HG03108 (cell line): ENCODE measurements at regions not wholly inside any gene's neighbourhood (a gene's known extent, or its start where the extent isn't known, plus 50 kb on each side); places are given as distances from the start of the nearest gene placed in this dataset.

Source experiments
- ATAC-seq: cut with Tn5 transposase; IDR thresholded peaks from one replicate; pipeline ENCODE4 v1.9.1; 2021; ENCODE audit warnings: moderate library complexity; ENCODE audit not compliant: unreplicated experiment

DNA sequence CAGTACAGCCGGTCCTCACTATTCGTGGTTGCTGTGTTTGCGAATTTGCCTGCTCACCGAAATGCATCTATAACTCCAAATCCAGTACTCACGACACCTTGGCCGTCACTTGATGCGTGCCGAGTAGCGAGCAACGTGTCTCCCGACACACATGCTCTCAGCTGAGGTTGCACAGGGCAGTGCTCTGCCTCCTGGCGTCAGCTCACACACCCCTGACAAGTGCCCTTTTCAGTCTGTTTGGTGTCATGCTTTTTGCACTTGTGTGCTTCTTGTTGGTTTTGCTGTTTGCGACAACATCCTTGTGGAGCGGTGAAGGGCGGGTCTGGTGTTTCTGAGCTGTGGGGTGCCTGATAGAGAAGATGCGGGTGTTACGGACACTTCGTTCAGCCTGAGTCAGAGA lies 110.4 kb upstream of the RFLNA start:
- ATAC-seq: no peak

DNA sequence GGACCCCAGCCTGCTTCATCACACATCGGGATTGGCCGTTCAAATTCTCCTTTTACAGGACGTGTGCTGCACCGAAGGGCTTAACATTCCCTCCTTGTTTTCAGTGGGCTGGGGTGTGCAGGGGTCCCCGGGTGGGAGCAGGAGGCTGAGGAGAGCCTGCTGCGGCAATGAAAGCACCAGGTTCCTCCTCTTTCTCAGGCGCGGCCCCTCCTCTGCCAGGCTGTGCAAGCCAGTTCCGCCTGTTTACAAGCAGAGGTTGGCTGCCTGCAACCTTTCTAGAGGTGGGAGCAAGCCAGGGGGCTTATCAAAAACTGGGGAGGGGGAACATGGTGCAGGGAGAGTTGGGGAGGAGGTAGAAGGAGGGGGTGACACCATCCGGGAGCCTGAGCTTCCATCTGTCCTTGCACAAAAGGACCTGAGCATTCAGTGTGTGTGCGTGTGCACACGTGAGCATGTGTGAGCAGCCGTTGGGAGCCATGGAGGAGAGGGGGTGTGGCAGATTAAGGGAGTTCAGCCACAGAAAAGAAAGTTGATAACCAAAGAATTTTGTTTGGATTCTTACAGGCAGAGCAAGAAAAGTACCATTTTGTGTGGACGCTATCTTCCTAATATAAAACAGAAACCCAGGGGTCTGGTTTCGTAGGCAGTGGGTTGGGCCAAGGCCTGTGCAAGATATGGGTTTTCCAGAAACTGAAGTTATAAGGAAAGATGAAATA lies 108.8 kb upstream of the RFLNA start:
- no peak for ATAC-seq

DNA sequence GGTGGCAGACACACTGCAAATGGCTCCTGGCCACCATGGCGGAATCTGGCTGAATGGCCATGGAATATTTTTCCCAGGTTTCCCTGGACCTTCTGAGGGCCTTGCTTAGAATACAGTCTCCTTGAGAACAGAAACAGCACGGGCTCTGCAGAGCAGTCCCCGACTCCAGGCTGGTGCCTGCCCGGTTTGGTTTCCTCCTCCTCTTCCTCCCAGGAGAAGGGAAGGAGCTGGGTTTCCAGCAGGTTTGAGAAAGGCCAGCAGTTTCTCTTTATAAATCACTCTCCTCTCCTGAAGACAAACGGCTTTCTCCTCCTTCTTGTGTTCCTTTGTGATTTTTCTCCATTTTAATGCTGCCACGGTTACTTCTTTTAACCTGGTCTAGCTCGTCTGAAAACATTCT lies 106.8 kb upstream of the RFLNA start:
- ATAC-seq: no peak

DNA sequence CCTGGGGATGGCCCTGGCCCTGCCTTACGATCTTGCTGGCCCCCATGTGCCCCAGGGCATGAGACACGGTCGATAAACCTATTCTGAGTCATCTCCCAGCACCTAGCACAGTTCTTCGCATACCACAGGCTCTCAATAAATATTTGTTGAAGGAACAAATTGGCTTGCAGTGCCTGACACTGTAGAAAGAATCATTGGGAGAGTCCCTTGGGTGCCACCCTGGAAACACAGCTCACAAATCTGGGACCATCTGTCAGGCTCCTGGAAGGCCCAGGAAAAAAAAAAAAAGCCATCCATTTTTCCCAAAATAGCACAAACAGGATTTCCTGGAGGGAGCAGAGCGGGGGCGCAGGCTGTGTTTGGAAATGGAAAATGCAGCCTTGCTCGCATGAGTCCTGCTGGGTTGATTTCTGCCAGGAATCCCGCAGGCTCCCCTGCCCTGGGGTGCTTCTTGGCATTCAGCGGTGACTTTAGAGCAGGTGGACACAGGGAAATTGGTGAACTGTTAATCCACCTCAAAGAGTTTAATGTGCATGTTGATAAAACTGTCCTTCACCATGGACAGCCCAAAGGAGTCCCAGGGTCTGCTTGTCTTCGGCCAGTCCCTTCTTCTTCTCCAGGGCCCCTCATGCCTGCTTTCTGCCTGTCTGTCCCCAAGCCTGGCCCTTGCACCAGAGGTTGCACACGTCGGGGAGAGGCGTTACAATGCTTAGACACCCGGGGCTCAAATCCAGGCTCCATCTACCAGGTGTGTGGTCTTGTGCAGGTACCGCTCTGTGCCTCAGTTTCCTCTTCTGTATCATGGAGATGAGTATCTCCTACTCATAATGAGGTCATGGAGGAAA lies 106.1 kb upstream of the RFLNA start:
- ATAC-seq: no peak

DNA sequence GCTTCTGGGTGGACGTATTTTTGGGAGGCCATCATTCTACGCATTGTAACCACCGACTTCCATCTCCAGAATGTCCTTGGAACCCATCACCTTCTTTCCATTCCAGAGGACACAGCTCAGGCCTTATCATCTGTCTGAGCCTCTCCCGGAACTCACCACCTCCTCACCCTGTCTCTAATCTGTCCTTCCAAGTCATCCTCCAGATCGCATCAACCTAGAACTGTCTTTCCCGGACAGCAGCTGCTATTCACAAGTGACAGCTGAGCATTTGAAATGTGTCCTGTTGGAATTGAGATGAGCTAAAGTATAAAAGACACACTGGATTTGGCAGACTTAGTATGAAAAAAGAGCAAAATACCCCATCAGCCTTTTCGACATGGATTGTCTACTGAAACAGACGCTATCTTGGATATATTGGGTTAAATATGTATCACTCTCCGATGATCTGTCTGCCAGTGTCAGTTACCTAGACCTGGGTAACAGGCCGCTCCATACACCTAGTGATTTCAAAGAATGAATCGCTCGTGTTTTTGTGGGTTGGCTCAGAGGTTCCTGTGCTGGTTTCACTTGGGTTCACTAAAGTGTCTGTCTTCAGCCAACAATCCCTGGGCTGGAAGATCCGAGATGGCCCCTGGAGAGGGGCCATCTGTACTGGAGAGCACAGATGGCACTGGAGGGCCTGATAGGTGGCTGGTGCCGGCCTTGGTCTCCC lies 104.4 kb upstream of the RFLNA start:
- ATAC-seq: no peak

DNA sequence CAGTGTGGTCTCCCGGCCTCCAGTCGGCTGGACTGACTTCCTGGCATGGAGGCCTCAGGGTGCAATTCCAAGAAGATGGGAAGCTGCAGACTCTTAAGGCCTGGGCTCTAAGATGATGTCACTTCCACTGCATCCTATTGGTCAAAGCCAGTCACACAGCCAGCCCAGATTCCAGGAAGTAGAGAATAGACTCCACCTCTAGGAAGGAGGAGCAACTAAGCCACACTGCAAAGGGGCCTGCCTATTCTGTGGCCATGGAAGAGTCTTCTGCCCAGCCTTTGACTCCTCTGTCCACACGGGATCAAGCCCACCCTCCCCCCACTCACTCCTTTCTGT lies 103.9 kb upstream of the RFLNA start:
- no peak for ATAC-seq

DNA sequence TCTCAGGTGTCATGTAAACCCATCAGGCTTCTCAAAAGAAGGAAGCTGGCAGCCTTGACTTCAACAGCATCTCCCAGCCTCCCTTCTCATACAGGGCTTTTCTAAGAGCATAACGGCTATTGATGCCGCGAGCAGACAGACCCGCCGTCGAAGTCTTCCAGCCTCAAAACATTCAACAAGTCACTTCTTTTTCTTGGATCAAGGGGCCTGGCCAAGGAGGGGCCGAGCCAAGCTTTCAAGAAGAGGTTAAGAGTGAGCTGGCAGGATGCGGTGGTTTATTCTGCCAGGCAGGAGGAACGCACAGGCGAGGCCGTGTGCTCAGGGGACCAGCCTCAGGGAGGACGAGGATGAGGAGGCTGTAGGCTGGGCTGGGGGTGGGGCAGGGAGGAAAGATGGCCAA lies 102.9 kb upstream of the RFLNA start:
- no peak for ATAC-seq

DNA sequence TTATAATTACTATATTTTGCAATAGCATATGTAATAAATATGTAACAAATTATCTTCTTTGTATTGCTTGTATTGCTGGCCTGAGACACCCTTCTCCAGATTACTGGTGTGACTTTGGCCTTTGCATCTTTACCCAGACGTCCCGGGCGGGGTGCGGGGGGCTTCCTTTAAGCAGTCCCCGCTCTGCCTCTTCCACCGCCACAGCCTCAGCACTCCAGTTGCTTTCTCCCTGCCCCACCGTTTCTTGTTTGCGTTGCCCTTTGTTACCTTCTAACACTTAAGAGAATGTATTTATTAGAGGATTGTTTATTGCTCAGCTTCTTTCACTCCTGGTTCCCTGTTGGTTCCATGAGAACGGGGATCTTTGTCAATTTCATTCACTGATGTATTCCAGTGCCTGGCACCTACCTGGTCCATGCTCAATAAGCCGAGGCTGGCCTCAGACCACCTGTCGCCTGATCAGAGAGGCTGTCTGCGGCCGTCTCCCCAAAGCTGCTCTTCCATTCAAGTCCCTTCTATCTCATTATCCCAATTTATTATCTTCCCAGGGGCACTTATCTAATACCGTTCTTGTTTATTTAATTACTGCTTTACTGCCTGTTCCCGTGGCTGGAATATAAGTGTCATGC lies 100.5 kb upstream of the RFLNA start:
- ATAC-seq: no peak

DNA sequence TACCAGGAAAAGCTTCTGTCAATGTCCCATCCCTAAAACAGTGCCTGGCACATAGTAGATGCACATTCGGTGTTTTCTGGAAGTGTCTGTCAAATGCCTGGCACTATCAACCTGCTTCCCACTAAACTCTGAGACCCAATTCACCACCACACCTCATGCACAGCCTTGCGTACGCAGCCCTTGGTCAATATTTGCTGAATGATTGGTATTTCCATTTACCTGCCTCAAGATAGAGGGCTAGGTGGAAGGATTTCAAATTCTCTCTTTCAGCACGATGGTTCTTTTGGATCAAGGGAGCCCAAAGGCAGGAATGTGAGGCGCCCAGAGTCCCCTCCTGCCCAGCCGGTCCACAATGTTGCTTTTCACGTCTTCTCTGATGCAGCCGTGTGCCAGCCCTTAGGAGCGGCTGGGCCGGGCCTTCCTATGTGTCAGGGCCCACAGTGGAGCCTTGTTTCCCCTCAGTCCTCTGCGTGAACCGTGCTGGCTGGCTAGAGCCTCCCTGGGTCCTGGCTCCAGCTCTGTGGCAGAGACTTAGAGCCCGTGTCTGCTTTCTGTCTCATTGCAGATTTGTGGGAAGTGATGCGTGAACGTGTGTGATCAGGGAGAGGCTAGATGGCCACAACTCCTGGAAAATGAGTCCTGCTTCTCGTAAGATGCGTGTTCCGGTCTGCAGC lies 99.9 kb upstream of the RFLNA start:
- no peak for ATAC-seq

DNA sequence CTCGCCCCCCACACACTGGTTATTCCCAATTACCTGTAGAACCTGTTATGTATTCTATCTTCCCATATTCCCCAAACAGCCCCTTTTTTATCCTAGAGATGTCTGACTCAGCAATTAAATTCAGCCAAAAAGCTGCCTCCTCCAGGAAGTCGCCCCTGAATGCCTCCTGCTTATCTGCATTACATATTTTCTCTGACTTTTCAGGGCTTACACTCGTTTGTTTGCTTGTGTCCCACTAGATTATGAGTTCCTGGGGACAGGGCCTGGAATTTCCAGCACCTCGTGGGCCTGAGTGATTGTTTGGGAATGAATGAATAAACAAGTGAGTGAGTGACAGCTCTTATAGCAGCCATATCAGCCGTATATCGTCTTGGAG lies 99.3 kb upstream of the RFLNA start:
- no peak for ATAC-seq

DNA sequence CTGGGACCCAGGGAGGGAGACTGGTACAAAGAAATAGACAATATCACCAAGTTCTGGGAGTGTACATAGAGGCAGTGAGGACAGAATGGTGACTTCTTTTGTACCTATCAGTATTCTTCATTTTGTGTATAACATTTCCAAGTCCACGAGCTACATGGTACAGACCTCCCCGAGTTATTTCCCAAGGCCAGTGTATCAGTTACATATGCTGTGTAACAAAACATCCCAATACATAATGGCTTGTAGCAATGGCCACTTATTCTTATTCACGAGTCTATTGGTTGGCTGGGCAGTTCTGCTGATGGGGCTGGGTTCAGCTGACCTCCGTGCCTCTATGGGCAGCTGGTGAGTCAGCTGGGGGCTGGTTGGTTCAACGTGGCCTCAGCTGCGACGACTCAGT lies 98.7 kb upstream of the RFLNA start:
- no peak for ATAC-seq

DNA sequence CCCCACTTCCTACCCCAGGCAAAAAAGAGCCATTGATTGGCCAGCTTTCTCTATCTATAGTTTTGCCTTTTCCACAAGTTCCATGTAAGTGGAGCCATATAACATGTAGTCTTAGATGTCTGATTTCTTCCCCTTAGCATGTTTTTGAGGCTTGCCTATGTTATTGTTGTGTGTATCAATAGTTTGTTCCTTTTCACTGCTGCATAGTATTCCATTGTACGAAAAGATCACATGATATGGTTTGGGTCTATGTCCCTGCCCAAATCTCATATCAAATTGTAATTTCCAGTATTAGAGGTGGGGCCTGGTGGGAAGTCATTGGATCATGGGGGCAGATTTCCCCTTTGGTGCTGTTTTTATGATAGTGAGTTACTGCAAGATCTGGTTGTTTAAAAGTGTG lies 93.6 kb upstream of the RFLNA start:
- ATAC-seq: no peak

DNA sequence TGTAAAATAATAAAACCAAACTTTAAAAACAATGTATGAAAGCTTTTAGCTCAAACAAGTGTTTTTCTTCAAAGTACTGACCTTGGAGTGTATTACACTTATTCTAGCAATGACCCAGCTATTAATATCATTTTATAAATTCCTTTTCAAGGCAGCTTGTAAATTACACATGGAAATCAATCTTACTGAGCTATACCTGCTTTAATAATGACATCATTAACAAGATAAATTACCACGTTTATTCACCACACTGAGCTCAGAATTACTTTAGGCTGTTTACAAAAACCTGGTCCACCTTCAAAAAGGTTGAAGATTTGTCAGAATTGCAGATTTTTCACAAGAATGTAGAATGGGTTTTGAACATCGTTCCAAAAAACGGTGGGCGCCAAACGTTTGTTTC lies 91.7 kb upstream of the RFLNA start:
- no peak for ATAC-seq

DNA sequence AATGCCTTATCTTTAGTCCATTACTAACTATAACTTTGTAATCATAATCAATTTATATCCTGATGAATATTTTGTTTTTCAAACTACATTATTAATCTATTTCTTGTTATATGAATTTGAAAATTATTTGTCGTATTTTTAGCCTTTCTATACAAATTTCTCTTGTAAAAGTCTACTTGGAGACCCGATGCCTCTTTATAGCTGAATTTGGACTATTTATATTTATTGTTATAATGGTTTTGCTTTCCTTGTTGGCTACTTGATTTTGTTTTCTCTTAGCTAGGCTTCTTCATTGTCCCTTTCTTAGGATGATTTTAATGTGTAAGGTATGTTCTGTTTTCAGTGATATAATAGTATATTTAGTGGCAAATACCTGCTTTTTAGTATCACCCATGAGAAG lies 89.5 kb upstream of the RFLNA start:
- ATAC-seq: no peak

DNA sequence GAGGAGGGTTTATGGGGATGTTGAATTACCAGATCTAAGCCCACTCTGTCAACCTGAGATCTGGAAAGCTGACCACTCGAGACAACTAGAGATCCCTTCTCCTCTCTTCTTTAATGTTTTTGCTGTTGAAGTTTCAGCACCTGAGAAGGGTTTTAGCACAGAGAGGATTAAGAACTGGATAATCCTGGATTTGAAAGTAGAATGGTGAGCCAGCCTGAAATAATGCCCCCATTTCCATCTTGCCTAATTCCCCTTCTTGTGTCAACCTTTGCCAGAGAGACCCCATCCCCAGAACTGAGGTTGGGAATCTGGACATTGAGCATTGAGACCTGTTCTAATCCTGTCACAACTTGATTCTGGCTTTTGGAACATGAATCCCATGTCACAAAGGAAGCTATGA lies 87.8 kb upstream of the RFLNA start:
- ATAC-seq: no peak

DNA sequence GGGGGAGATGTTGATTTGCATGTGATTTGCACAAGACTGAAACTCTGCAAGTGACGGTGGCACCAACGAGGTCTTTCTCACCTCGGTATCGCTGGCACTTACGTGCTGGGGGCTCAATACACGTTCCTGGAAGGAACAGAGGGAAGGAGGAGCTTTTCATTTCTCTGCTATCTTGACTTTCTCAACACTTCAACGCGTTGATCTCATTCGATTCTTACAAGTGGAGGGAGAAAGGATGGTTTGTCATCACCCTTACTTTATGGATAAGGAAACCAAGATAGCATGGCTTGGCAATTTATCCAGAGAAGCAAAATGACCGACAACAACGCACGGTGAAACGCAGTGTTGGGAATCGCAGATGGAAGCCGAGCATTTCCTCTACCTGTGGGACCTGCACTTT lies 87.3 kb upstream of the RFLNA start:
- no peak for ATAC-seq

DNA sequence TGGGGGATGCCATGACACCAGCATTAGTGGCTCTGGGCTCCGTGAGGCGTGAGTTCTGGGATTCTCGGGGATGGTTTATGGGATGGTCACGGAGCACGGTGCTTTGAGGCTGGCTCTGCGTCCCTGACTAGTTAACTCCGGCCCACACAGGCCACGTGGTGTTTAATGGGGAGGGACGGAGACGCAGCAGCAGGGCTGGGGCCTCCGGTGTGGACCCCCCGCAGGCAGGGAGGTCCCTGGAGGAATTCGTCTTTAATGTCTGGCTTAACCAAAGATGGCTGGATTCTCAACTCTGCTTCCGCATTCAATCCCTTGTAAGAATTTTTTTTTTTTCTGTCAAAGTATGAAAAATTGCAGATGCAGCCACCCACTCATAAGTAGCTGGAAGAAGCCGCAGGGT lies 86.4 kb upstream of the RFLNA start:
- no peak for ATAC-seq

DNA sequence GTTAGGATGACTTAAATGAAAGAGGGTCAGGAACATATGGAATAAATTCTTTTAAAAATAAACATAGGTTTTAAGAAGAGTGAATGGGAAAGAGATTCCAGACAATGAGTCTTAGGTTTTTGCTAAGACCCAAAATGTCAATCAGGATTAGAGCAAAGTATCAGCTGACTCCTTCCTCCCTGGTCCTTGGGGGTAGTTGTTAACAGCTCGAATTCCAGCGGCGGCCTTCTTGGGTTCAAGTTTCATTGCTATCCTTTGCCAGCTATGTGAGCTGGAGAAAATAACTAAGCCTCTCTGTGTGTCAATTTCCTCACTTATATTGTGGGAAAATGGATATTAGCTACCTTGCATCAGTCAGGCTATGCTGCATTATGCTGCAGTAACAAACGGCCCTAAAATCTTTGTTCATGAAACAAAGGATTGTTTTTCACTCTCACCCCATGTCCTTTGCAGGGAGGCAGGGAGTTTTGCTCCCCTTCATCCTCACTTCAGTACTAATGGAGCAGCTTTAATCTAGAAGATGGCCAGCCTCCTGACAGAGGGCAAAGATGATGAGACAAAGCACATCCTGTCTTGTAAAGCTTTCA lies 83.8 kb upstream of the RFLNA start:
- ATAC-seq: no peak

DNA sequence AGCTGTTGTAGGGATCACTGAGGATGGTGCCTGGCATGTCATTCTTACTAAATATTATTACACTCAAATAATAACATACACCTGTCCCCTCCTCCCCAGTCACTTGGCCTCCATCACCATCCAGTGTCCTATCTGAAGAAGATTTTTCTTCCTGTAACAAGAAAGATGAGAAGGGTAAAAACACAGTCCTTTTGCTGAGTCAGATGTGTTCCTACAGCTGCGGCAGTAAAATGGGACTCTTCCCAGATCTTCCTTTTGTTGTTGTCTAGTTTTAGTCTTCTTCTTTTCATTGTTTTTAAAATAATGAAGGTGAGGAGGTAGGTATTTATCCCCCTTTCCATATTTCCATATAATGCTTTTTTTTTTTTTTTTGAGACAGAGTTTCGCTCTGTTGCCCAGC lies 83.1 kb upstream of the RFLNA start:
- ATAC-seq: no peak

DNA sequence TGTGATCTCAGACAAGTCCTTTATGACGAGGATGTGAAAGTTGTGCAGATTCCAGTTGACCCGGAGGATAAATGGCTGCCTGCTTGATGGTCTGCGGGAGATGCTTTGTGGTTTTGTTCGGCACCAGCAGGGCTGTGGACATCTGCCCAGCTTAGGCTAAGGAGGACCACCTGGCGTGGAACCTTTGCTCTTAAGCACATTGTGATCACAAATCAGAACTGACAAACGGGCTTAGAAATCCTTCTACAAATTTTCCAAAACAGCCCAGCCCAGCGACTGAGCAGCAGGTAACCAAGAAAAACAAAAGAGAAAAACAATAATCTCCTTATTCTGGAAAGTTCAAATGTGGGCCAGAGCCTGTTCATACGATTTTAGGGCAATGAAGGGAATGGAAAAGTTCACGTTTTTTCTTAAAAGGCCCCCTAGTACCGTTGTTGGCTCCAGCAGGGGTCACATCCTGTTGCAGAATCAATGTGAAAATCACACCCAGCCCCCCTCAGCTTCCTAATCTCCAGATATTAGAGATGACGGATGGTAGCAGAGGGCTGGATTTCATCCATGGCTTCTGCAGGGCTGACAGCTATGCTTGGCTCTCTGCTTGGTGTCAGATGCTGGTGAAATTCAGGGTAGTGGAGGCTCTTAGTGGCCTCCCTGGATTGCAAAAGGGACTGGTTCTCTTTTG lies 81.1 kb upstream of the RFLNA start:
- ATAC-seq: no peak
